Testis (tissue), 2 donors: ENCODE measurements at regions not wholly inside any gene's neighbourhood (a gene's known extent, or its start where the extent isn't known, plus 50 kb on each side); places are given as distances from the start of the nearest gene placed in this dataset.

Source experiments
- POLR2A ChIP-seq: fragments of 450-650 bp; IDR thresholded peaks from one replicate; pipeline ENCODE4 v1.6.1; 2017; ENCODE audit warnings: antibody characterized with exemption, mild to moderate bottlenecking, moderate library complexity
- TF ChIP-seq, protein P1 (sequence below), 3 experiments: fragments of 450-650 bp in 2 of 3; fragments of 200-600 bp in 1 of 3; sonication (generic) in 1 of 3; IDR thresholded peaks; one replicate each; pipeline ENCODE4 v1.5.1; 2016 to 2019; ENCODE audit warnings: antibody characterized with exemption in 3 of 3, mild to moderate bottlenecking in 2 of 3, moderate library complexity in 1 of 3

DNA sequence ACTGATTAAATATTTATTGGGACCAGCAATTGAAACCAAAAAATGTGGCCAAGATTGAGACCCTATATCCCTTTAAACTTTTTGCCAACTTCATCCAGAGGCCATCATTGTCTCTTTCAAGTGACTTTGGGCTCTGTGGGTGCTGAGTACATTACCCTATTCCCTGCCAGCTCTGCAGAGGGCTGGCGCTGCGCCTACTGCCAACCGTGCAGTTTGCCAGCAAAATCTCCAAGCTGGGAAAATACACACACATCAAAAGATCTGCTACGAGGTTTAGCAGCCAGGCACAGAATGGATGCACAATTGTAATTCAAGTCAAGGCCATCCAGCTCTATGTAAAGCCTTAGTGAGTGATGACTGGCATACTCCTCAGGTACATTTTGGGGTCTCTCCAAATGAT, 125.0 kb downstream of the CBLN4 start:
- TF ChIP-seq, protein P1, sequence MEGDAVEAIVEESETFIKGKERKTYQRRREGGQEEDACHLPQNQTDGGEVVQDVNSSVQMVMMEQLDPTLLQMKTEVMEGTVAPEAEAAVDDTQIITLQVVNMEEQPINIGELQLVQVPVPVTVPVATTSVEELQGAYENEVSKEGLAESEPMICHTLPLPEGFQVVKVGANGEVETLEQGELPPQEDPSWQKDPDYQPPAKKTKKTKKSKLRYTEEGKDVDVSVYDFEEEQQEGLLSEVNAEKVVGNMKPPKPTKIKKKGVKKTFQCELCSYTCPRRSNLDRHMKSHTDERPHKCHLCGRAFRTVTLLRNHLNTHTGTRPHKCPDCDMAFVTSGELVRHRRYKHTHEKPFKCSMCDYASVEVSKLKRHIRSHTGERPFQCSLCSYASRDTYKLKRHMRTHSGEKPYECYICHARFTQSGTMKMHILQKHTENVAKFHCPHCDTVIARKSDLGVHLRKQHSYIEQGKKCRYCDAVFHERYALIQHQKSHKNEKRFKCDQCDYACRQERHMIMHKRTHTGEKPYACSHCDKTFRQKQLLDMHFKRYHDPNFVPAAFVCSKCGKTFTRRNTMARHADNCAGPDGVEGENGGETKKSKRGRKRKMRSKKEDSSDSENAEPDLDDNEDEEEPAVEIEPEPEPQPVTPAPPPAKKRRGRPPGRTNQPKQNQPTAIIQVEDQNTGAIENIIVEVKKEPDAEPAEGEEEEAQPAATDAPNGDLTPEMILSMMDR (IDR thresholded peaks at IDR 0.05): no peak
- no peak for TF ChIP-seq POLR2A
